IMR-90 (cell line): ENCODE measurements at regions not wholly inside any gene's neighbourhood (a gene's known extent, or its start where the extent isn't known, plus 50 kb on each side); places are given as distances from the start of the nearest gene placed in this dataset.

ENCODE experiments used
- FOS ChIP-seq: fragments of 150-350 bp; IDR thresholded peaks from 2 replicates; pipeline ENCODE4 v1.6.1; 2016; ENCODE audit warnings: low read depth, low read length
- RFX5 ChIP-seq: IDR thresholded peaks from 2 replicates; pipeline ENCODE4 v1.8.0; 2012; ENCODE audit warnings: low read depth, mild to moderate bottlenecking, low read length, moderate library complexity
- TF ChIP-seq, protein P1 (sequence below): conservative IDR thresholded peaks from 2 replicates; pipeline ENCODE4 v1.5.1; 2012; ENCODE audit warnings: mild to moderate bottlenecking, low read depth, low read length, improper control_type of control experiment

DNA sequence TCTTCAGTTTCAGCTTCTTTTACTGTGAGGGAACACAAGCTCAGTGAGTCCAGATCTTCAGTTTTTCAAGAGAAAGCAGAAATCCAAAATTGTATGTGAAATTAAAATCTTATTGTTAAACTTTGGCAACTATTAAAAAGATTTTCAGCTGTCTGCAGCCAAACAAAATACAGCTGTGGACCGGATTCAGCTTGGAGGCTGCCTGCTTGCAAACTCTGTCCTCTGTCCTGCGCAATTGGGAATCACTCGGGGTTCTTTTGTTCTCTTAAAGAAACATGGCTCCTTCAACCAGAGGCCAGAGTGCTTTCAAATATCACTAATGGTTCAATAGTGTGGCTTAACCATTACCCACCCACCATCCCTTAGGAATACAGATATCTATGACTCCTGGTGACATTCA is 201.2 kb downstream of the CHIC2 start (continued):
- no peak for TF ChIP-seq RFX5
- TF ChIP-seq, protein P1, sequence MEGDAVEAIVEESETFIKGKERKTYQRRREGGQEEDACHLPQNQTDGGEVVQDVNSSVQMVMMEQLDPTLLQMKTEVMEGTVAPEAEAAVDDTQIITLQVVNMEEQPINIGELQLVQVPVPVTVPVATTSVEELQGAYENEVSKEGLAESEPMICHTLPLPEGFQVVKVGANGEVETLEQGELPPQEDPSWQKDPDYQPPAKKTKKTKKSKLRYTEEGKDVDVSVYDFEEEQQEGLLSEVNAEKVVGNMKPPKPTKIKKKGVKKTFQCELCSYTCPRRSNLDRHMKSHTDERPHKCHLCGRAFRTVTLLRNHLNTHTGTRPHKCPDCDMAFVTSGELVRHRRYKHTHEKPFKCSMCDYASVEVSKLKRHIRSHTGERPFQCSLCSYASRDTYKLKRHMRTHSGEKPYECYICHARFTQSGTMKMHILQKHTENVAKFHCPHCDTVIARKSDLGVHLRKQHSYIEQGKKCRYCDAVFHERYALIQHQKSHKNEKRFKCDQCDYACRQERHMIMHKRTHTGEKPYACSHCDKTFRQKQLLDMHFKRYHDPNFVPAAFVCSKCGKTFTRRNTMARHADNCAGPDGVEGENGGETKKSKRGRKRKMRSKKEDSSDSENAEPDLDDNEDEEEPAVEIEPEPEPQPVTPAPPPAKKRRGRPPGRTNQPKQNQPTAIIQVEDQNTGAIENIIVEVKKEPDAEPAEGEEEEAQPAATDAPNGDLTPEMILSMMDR = no peak
- TF ChIP-seq FOS = no peak
